SU-DHL-6 (cell line): ENCODE measurements at regions not wholly inside any gene's neighbourhood (a gene's known extent, or its start where the extent isn't known, plus 50 kb on each side); places are given as distances from the start of the nearest gene placed in this dataset.

Experiments
- EZH2phosphoT487 ChIP-seq: fragments of 200-600 bp; sonication (generic), shearing (Covaris generic); conservative IDR thresholded peaks from 2 replicates; pipeline ENCODE4 v1.6.1; 2018; ENCODE audit warnings: mild to moderate bottlenecking, antibody characterized with exemption, low read length, moderate library complexity, mixed read lengths
- TF ChIP-seq, protein P1 (sequence below): fragments of 200-600 bp; sonication (generic); IDR thresholded peaks from one replicate; pipeline ENCODE4 v1.5.1; 2017; ENCODE audit warnings: antibody characterized with exemption, mild to moderate bottlenecking, low read length, moderate library complexity; ENCODE audit not compliant: insufficient read depth, poor library complexity, severe bottlenecking

DNA sequence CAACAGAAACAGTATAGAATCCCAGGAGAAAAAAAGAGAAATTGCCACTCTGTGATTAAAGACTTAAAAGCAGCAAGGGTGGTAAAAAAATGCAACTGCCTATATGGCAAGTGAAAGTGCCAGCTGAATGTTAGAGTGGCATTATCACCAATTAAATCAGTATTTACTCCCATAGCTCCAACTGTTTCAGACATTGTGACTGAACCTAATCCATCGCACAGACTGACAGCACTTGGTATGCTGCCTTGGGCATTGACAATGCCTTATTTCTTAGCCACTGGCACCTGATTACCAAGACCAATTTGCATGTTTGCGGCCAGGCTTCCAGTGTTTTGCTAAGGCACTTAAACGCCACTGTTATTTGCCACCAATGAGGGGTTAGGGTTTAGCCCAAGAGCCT, 201.9 kb upstream of the NECTIN3 start:
- TF ChIP-seq EZH2phosphoT487 = no peak
- TF ChIP-seq, protein P1, sequence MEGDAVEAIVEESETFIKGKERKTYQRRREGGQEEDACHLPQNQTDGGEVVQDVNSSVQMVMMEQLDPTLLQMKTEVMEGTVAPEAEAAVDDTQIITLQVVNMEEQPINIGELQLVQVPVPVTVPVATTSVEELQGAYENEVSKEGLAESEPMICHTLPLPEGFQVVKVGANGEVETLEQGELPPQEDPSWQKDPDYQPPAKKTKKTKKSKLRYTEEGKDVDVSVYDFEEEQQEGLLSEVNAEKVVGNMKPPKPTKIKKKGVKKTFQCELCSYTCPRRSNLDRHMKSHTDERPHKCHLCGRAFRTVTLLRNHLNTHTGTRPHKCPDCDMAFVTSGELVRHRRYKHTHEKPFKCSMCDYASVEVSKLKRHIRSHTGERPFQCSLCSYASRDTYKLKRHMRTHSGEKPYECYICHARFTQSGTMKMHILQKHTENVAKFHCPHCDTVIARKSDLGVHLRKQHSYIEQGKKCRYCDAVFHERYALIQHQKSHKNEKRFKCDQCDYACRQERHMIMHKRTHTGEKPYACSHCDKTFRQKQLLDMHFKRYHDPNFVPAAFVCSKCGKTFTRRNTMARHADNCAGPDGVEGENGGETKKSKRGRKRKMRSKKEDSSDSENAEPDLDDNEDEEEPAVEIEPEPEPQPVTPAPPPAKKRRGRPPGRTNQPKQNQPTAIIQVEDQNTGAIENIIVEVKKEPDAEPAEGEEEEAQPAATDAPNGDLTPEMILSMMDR = no peak
